ENCODE measurements at regions not wholly inside any gene's neighbourhood (a gene's known extent, or its start where the extent isn't known, plus 50 kb on each side); places are given as distances from the start of the nearest gene placed in this dataset.

- Histone ChIP-seq H3K4me1 (ENCODE audit: control insufficient read depth, insufficient read depth, low read length) (no peaks in the 10 kb centered on the region), H3K4me3 (ENCODE audit: low read depth in 2 of 2, low read length in 2 of 2) (no peak overlapping the region), H3K9me3 (ENCODE audit: control insufficient read depth, insufficient read depth, low read depth, low read length) (no peaks in the 10 kb centered on the region), H3K27ac (ENCODE audit: low read length) (no peak overlapping the region), H3K36me3 (ENCODE audit: control insufficient read depth, insufficient read depth, low read length) (no peaks in the 10 kb centered on the region), H3K27me3 (ENCODE audit: control insufficient read depth, insufficient read depth, low read length) (no peaks in the 10 kb centered on the region)
- ATAC-seq (no peak), DNase-seq (ENCODE audit: low read depth, low spot score) (no peak)
- BruUV-seq (replicated peaks): no TSS peak
- TF ChIP-seq POLR2AphosphoS5 (IDR thresholded peaks at IDR 0.05; ENCODE audit: low read depth, low read length) (no peak), SIN3A (IDR thresholded peaks at IDR 0.05; ENCODE audit: borderline replicate concordance, insufficient read depth, low read depth, low read length) (no peak), TCF7L2 (IDR thresholded peaks at IDR 0.05; ENCODE audit: low read depth, low read length) (no peak)
- TF ChIP-seq, protein P1, sequence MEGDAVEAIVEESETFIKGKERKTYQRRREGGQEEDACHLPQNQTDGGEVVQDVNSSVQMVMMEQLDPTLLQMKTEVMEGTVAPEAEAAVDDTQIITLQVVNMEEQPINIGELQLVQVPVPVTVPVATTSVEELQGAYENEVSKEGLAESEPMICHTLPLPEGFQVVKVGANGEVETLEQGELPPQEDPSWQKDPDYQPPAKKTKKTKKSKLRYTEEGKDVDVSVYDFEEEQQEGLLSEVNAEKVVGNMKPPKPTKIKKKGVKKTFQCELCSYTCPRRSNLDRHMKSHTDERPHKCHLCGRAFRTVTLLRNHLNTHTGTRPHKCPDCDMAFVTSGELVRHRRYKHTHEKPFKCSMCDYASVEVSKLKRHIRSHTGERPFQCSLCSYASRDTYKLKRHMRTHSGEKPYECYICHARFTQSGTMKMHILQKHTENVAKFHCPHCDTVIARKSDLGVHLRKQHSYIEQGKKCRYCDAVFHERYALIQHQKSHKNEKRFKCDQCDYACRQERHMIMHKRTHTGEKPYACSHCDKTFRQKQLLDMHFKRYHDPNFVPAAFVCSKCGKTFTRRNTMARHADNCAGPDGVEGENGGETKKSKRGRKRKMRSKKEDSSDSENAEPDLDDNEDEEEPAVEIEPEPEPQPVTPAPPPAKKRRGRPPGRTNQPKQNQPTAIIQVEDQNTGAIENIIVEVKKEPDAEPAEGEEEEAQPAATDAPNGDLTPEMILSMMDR (IDR thresholded peaks at IDR 0.05): no peak
- TF ChIP-seq, protein P2, sequence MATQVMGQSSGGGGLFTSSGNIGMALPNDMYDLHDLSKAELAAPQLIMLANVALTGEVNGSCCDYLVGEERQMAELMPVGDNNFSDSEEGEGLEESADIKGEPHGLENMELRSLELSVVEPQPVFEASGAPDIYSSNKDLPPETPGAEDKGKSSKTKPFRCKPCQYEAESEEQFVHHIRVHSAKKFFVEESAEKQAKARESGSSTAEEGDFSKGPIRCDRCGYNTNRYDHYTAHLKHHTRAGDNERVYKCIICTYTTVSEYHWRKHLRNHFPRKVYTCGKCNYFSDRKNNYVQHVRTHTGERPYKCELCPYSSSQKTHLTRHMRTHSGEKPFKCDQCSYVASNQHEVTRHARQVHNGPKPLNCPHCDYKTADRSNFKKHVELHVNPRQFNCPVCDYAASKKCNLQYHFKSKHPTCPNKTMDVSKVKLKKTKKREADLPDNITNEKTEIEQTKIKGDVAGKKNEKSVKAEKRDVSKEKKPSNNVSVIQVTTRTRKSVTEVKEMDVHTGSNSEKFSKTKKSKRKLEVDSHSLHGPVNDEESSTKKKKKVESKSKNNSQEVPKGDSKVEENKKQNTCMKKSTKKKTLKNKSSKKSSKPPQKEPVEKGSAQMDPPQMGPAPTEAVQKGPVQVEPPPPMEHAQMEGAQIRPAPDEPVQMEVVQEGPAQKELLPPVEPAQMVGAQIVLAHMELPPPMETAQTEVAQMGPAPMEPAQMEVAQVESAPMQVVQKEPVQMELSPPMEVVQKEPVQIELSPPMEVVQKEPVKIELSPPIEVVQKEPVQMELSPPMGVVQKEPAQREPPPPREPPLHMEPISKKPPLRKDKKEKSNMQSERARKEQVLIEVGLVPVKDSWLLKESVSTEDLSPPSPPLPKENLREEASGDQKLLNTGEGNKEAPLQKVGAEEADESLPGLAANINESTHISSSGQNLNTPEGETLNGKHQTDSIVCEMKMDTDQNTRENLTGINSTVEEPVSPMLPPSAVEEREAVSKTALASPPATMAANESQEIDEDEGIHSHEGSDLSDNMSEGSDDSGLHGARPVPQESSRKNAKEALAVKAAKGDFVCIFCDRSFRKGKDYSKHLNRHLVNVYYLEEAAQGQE (IDR thresholded peaks at IDR 0.05; ENCODE audit: insufficient read depth in 1 of 2, low read depth in 2 of 2, low read length in 1 of 2): no peak
- intact Hi-C loops (cut with micrococcal nuclease; ENCODE audit: unreplicated experiment): no loop called here
- in situ Hi-C loops (cut with HindIII; ENCODE audit: low pct_unique_long_range_greater_than_20kb, low sequenced_read_pairs): no loop called here
- ChIA-PET CTCF (no interaction called here), POLR2A (no interaction called here)
Observed at GRCh38 chr19:30848636-30849425, 476.6 kb downstream of the ZNF536 start.

GRCh38 chr19:30846102-30846501, 473.9 kb downstream of the ZNF536 start:
- no peak overlapping the region for H3K4me3 ChIP-seq (ENCODE audit: low read depth in 2 of 2, low read length in 2 of 2)
- H3K27ac ChIP-seq (ENCODE audit: low read length): no peak overlapping the region
- CTCF ChIA-PET: no interaction called here
- POLR2A ChIA-PET: no interaction called here
- no peaks in the 10 kb centered on the region for H3K27me3 ChIP-seq (ENCODE audit: control insufficient read depth, insufficient read depth, low read length)
- no peaks in the 10 kb centered on the region for H3K9me3 ChIP-seq (ENCODE audit: control insufficient read depth, insufficient read depth, low read depth, low read length)
- no TSS peak for BruUV-seq (replicated peaks)
- TF ChIP-seq TCF7L2 (IDR thresholded peaks at IDR 0.05; ENCODE audit: low read depth, low read length) (no peak), POLR2AphosphoS5 (IDR thresholded peaks at IDR 0.05; ENCODE audit: low read depth, low read length) (no peak), SIN3A (IDR thresholded peaks at IDR 0.05; ENCODE audit: borderline replicate concordance, insufficient read depth, low read depth, low read length) (no peak)
- TF ChIP-seq, protein P1 (IDR thresholded peaks at IDR 0.05): no peak
- TF ChIP-seq, protein P2 (IDR thresholded peaks at IDR 0.05; ENCODE audit: insufficient read depth in 1 of 2, low read depth in 2 of 2, low read length in 1 of 2): no peak
- ATAC-seq: no peak
- no peak for DNase-seq (ENCODE audit: low read depth, low spot score)
- no peaks in the 10 kb centered on the region for H3K4me1 ChIP-seq (ENCODE audit: control insufficient read depth, insufficient read depth, low read length)
- in situ Hi-C loops (cut with HindIII; ENCODE audit: low pct_unique_long_range_greater_than_20kb, low sequenced_read_pairs): no loop called here
- intact Hi-C loops (cut with micrococcal nuclease; ENCODE audit: unreplicated experiment): no loop called here
- H3K36me3 ChIP-seq (ENCODE audit: control insufficient read depth, insufficient read depth, low read length): no peaks in the 10 kb centered on the region

All from Panc1 (cell line).